NB4 (cell line): ENCODE measurements at regions not wholly inside any gene's neighbourhood (a gene's known extent, or its start where the extent isn't known, plus 50 kb on each side); places are given as distances from the start of the nearest gene placed in this dataset.

Source experiments
- CTCF ChIP-seq: IDR thresholded peaks from one replicate; pipeline ENCODE4 v1.5.1; 2012; ENCODE audit warnings: low read depth, low read length
- MAX ChIP-seq: IDR thresholded peaks from 2 replicates; pipeline ENCODE4 v1.6.1; 2011; ENCODE audit warnings: low read depth, low read length
- MYC ChIP-seq: IDR thresholded peaks from 2 replicates; pipeline ENCODE4 v1.6.1; 2011; ENCODE audit warnings: low read depth, low read length
- POLR2A ChIP-seq: IDR thresholded peaks from 2 replicates; pipeline ENCODE4 v1.6.1; 2011; ENCODE audit warnings: mild to moderate bottlenecking; ENCODE audit not compliant: insufficient read length; ENCODE audit errors: extremely low read depth

- no peak for TF ChIP-seq CTCF
- no peak for TF ChIP-seq POLR2A
- TF ChIP-seq MAX = no peak
- no peak for TF ChIP-seq MYC
Observed at GRCh38 chr4:10816571-10816970, 132.0 kb upstream of the CLNK start.
